Skeletal muscle satellite cell (primary cell): ENCODE measurements at regions not wholly inside any gene's neighbourhood (a gene's known extent, or its start where the extent isn't known, plus 50 kb on each side); places are given as distances from the start of the nearest gene placed in this dataset.
"Not testable (repeated sequence)": the region's sequence is repeated elsewhere in the genome, so short reads cannot be mapped to it uniquely, and the experiment has no call there.

Experiments
- H3K27me3 ChIP-seq: 2 replicates; pipeline ENCODE4 v1.7.0; 2013; ENCODE audit warnings: low read length; ENCODE audit not compliant: control insufficient read depth, insufficient read depth
- H3K36me3 ChIP-seq: 2 replicates; pipeline ENCODE4 v1.7.0; 2013; ENCODE audit warnings: mild to moderate bottlenecking, control low read depth, low read length; ENCODE audit not compliant: insufficient read depth
- H3K4me1 ChIP-seq: 2 replicates; pipeline ENCODE4 v1.7.0; 2013; ENCODE audit warnings: low read length; ENCODE audit not compliant: control insufficient read depth, insufficient read depth
- H3K4me2 ChIP-seq: 2 replicates; pipeline ENCODE4 v1.7.0; 2013; ENCODE audit warnings: mild to moderate bottlenecking, low read length
- H3K4me3 ChIP-seq: 2 replicates; pipeline ENCODE4 v1.7.0; 2013; ENCODE audit warnings: low read length
- H3K9ac ChIP-seq: 2 replicates; pipeline ENCODE4 v1.7.0; 2013; ENCODE audit warnings: mild to moderate bottlenecking, low read depth, low read length, moderate library complexity
- H3K9me3 ChIP-seq: replicated peaks from 2 replicates; pipeline ENCODE4 v1.7.0; 2013; ENCODE audit warnings: mild to moderate bottlenecking, control low read depth, low read length

- Histone ChIP-seq H3K4me2 (no peak overlapping the region), H3K9ac (no peak overlapping the region), H3K36me3 (no peaks in the 10 kb centered on the region), H3K9me3 (no peaks in the 10 kb centered on the region), H3K4me1 (no peaks in the 10 kb centered on the region), H3K27me3 (no peaks in the 10 kb centered on the region), H3K4me3 (no peak overlapping the region)
Observed at GRCh38 chr18:2223849-2224248, 347.5 kb downstream of the METTL4 start.

- H3K4me1 ChIP-seq, result peaks cover 10% of the 10 kb centered on the region
- H3K9me3 ChIP-seq, result no peaks in the 10 kb centered on the region
- no peaks in the 10 kb centered on the region for H3K27me3 ChIP-seq
- H3K36me3 ChIP-seq, result no peaks in the 10 kb centered on the region
- no peak overlapping the region for H3K4me3 ChIP-seq
- no peak overlapping the region for H3K9ac ChIP-seq
- no peak overlapping the region for H3K4me2 ChIP-seq
Observed at GRCh38 chr18:2236232-2236631, 335.1 kb downstream of the METTL4 start.

GRCh38 chr18:2237706-2238105 is 333.6 kb downstream of the METTL4 start:
- H3K4me1 ChIP-seq, result peaks cover 10% of the 10 kb centered on the region
- H3K9me3 ChIP-seq, result no peaks in the 10 kb centered on the region
- no peak overlapping the region for H3K9ac ChIP-seq
- no peaks in the 10 kb centered on the region for H3K36me3 ChIP-seq
- H3K27me3 ChIP-seq, result no peaks in the 10 kb centered on the region
- no peak overlapping the region for H3K4me2 ChIP-seq
- no peak overlapping the region for H3K4me3 ChIP-seq

- Histone ChIP-seq H3K9me3 (no peaks in the 10 kb centered on the region), H3K36me3 (no peaks in the 10 kb centered on the region), H3K4me1 (peaks cover 10% of the 10 kb centered on the region), H3K4me2 (no peak overlapping the region), H3K27me3 (no peaks in the 10 kb centered on the region), H3K4me3 (no peak overlapping the region), H3K9ac (no peak overlapping the region)
Observed at GRCh38 chr18:2240311-2240705, 331.0 kb downstream of the METTL4 start.

GRCh38 chr18:2244641-2245040 is 326.7 kb downstream of the METTL4 start:
- Histone ChIP-seq H3K4me2 (no peak overlapping the region), H3K9me3 (no peaks in the 10 kb centered on the region), H3K4me3 (no peak overlapping the region), H3K36me3 (no peaks in the 10 kb centered on the region), H3K27me3 (no peaks in the 10 kb centered on the region), H3K4me1 (peaks cover 5% of the 10 kb centered on the region), H3K9ac (no peak overlapping the region)

GRCh38 chr18:2247101-2247500 is 324.2 kb downstream of the METTL4 start:
- H3K4me1 ChIP-seq, H3K27me3 ChIP-seq, H3K4me2 ChIP-seq, H3K9ac ChIP-seq, H3K9me3 ChIP-seq, H3K36me3 ChIP-seq, H3K4me3 ChIP-seq: not testable (repeated sequence)

- no peaks in the 10 kb centered on the region for H3K9me3 ChIP-seq
- H3K4me1 ChIP-seq, result no peaks in the 10 kb centered on the region
- no peak overlapping the region for H3K9ac ChIP-seq
- no peak overlapping the region for H3K4me2 ChIP-seq
- no peaks in the 10 kb centered on the region for H3K36me3 ChIP-seq
- H3K4me3 ChIP-seq, result no peak overlapping the region
- H3K27me3 ChIP-seq, result no peaks in the 10 kb centered on the region
Observed at GRCh38 chr18:2254977-2255376, 316.3 kb downstream of the METTL4 start.

- Histone ChIP-seq H3K4me3 (no peak overlapping the region), H3K9ac (no peak overlapping the region), H3K36me3 (no peaks in the 10 kb centered on the region), H3K27me3 (no peaks in the 10 kb centered on the region), H3K9me3 (no peaks in the 10 kb centered on the region), H3K4me1 (no peaks in the 10 kb centered on the region), H3K4me2 (no peak overlapping the region)
Observed at GRCh38 chr18:2256577-2256976, 314.7 kb downstream of the METTL4 start.

GRCh38 chr18:2258954-2259353 is 312.4 kb downstream of the METTL4 start:
- H3K27me3 ChIP-seq, result no peaks in the 10 kb centered on the region
- H3K9me3 ChIP-seq, result no peaks in the 10 kb centered on the region
- H3K4me2 ChIP-seq, result no peak overlapping the region
- H3K4me1 ChIP-seq, result no peaks in the 10 kb centered on the region
- no peak overlapping the region for H3K9ac ChIP-seq
- H3K4me3 ChIP-seq, result no peak overlapping the region
- no peaks in the 10 kb centered on the region for H3K36me3 ChIP-seq

- H3K4me3 ChIP-seq, result no peak overlapping the region
- H3K4me2 ChIP-seq, result no peak overlapping the region
- no peak overlapping the region for H3K9ac ChIP-seq
- H3K9me3 ChIP-seq, result no peaks in the 10 kb centered on the region
- H3K4me1 ChIP-seq, result no peaks in the 10 kb centered on the region
- no peaks in the 10 kb centered on the region for H3K27me3 ChIP-seq
- H3K36me3 ChIP-seq, result no peaks in the 10 kb centered on the region
Observed at GRCh38 chr18:2263303-2263890, 307.9 kb downstream of the METTL4 start.

GRCh38 chr18:2274613-2275012 is 296.7 kb downstream of the METTL4 start:
- H3K36me3 ChIP-seq, result no peaks in the 10 kb centered on the region
- H3K27me3 ChIP-seq, result no peaks in the 10 kb centered on the region
- H3K4me1 ChIP-seq, result no peaks in the 10 kb centered on the region

GRCh38 chr18:2281086-2281485 is 290.2 kb downstream of the METTL4 start:
- H3K4me1 ChIP-seq, result no peaks in the 10 kb centered on the region
- no peaks in the 10 kb centered on the region for H3K27me3 ChIP-seq
- no peaks in the 10 kb centered on the region for H3K9me3 ChIP-seq
- H3K9ac ChIP-seq, result no peak overlapping the region
- no peak overlapping the region for H3K4me2 ChIP-seq
- no peak overlapping the region for H3K4me3 ChIP-seq
- H3K36me3 ChIP-seq, result no peaks in the 10 kb centered on the region

More at GRCh38 chr18:2274613-2275012, 296.7 kb downstream of the METTL4 start:
- Histone ChIP-seq H3K4me3 (no peak overlapping the region), H3K9ac (no peak overlapping the region), H3K9me3 (no peaks in the 10 kb centered on the region), H3K4me2 (no peak overlapping the region)
